ENCODE measurements at regions not wholly inside any gene's neighbourhood (a gene's known extent, or its start where the extent isn't known, plus 50 kb on each side); places are given as distances from the start of the nearest gene placed in this dataset.

- Mint-ChIP-seq H3K27me3 (peaks cover 10% of the 10 kb centered on the region), H3K4me3 (no peak overlapping the region), H3K36me3 (no peaks in the 10 kb centered on the region), H3K4me1 (ENCODE audit: low read depth) (no peaks in the 10 kb centered on the region), H3K27ac (no peak overlapping the region), H3K9me3 (no peaks in the 10 kb centered on the region)
- no peak for DNase-seq
- intact Hi-C loops (cut with micrococcal nuclease): no loop called here
- ChIA-PET POLR2A (no interaction called here), CTCF (no interaction called here)
Observed at GRCh38 chr5:175098301-175098700, 345.7 kb downstream of the DRD1 start.

- ChIA-PET POLR2A (no interaction called here), CTCF (no interaction called here)
- Mint-ChIP-seq H3K36me3 (no peaks in the 10 kb centered on the region), H3K27ac (no peak overlapping the region), H3K4me3 (no peak overlapping the region), H3K9me3 (no peaks in the 10 kb centered on the region), H3K27me3 (peaks cover 7% of the 10 kb centered on the region), H3K4me1 (ENCODE audit: low read depth) (no peaks in the 10 kb centered on the region)
- no peak for DNase-seq
- intact Hi-C loops (cut with micrococcal nuclease): no loop called here
Observed at GRCh38 chr5:175096469-175097165, 347.4 kb downstream of the DRD1 start.

GRCh38 chr5:175094461-175094860 lies 349.5 kb downstream of the DRD1 start:
- intact Hi-C loops (cut with micrococcal nuclease): no loop called here
- H3K4me1 Mint-ChIP-seq (ENCODE audit: low read depth): no peaks in the 10 kb centered on the region
- no peak overlapping the region for H3K4me3 Mint-ChIP-seq
- CTCF ChIA-PET: no interaction called here
- H3K36me3 Mint-ChIP-seq: no peaks in the 10 kb centered on the region
- H3K9me3 Mint-ChIP-seq: no peaks in the 10 kb centered on the region
- no peak for DNase-seq
- H3K27ac Mint-ChIP-seq: no peak overlapping the region
- POLR2A ChIA-PET: no interaction called here
- H3K27me3 Mint-ChIP-seq: peaks cover 3% of the 10 kb centered on the region

GRCh38 chr5:175092691-175093090 lies 351.3 kb downstream of the DRD1 start:
- Mint-ChIP-seq H3K4me3 (no peak overlapping the region), H3K27me3 (peaks cover 3% of the 10 kb centered on the region), H3K4me1 (ENCODE audit: low read depth) (no peaks in the 10 kb centered on the region), H3K27ac (no peak overlapping the region), H3K9me3 (no peaks in the 10 kb centered on the region), H3K36me3 (no peaks in the 10 kb centered on the region)
- ChIA-PET CTCF (no interaction called here), POLR2A (no interaction called here)
- no peak for DNase-seq
- intact Hi-C loops (cut with micrococcal nuclease): no loop called here

- no peak overlapping the region for H3K4me3 Mint-ChIP-seq
- intact Hi-C loops (cut with micrococcal nuclease): no loop called here
- no peak for DNase-seq
- H3K27ac Mint-ChIP-seq: no peak overlapping the region
- H3K9me3 Mint-ChIP-seq: no peaks in the 10 kb centered on the region
- POLR2A ChIA-PET: no interaction called here
- no peaks in the 10 kb centered on the region for H3K4me1 Mint-ChIP-seq (ENCODE audit: low read depth)
- H3K36me3 Mint-ChIP-seq: no peaks in the 10 kb centered on the region
- CTCF ChIA-PET: no interaction called here
- H3K27me3 Mint-ChIP-seq: peaks cover 2% of the 10 kb centered on the region
Observed at GRCh38 chr5:175088963-175089362, 355.0 kb downstream of the DRD1 start.

- no peaks in the 10 kb centered on the region for H3K9me3 Mint-ChIP-seq
- no peak overlapping the region for H3K27ac Mint-ChIP-seq
- ChIA-PET CTCF (no interaction called here), POLR2A (no interaction called here)
- H3K36me3 Mint-ChIP-seq: no peaks in the 10 kb centered on the region
- H3K4me1 Mint-ChIP-seq (ENCODE audit: low read depth): no peaks in the 10 kb centered on the region
- intact Hi-C loops (cut with micrococcal nuclease): no loop called here
- H3K27me3 Mint-ChIP-seq: peaks cover 4% of the 10 kb centered on the region
- no peak for DNase-seq
- no peak overlapping the region for H3K4me3 Mint-ChIP-seq
Observed at GRCh38 chr5:175082866-175083590, 358.6 kb downstream of the MSX2 start.

GRCh38 chr5:175082346-175082745 lies 358.0 kb downstream of the MSX2 start:
- no peak for DNase-seq
- ChIA-PET POLR2A (no interaction called here), CTCF (no interaction called here)
- Mint-ChIP-seq H3K9me3 (no peaks in the 10 kb centered on the region), H3K4me3 (no peak overlapping the region), H3K36me3 (no peaks in the 10 kb centered on the region), H3K27ac (no peak overlapping the region), H3K4me1 (ENCODE audit: low read depth) (no peaks in the 10 kb centered on the region), H3K27me3 (peaks cover 4% of the 10 kb centered on the region)
- intact Hi-C loops (cut with micrococcal nuclease): no loop called here

- DNase-seq: no peak
- H3K27ac Mint-ChIP-seq: no peak overlapping the region
- ChIA-PET POLR2A (no interaction called here), CTCF (no interaction called here)
- H3K27me3 Mint-ChIP-seq: peaks cover 2% of the 10 kb centered on the region
- H3K4me3 Mint-ChIP-seq: no peak overlapping the region
- H3K36me3 Mint-ChIP-seq: no peaks in the 10 kb centered on the region
- H3K4me1 Mint-ChIP-seq (ENCODE audit: low read depth): peaks cover 10% of the 10 kb centered on the region
- intact Hi-C loops (cut with micrococcal nuclease): no loop called here
- H3K9me3 Mint-ChIP-seq: no peaks in the 10 kb centered on the region
Observed at GRCh38 chr5:175079707-175080106, 355.3 kb downstream of the MSX2 start.

- POLR2A ChIA-PET: no interaction called here
- H3K27me3 Mint-ChIP-seq: peaks cover 2% of the 10 kb centered on the region
- intact Hi-C loops (cut with micrococcal nuclease): no loop called here
- CTCF ChIA-PET: no interaction called here
- no peak overlapping the region for H3K27ac Mint-ChIP-seq
- peaks cover 2% of the 10 kb centered on the region for H3K9me3 Mint-ChIP-seq
- no peak for DNase-seq
- H3K36me3 Mint-ChIP-seq: no peaks in the 10 kb centered on the region
- no peaks in the 10 kb centered on the region for H3K4me1 Mint-ChIP-seq (ENCODE audit: low read depth)
- H3K4me3 Mint-ChIP-seq: no peak overlapping the region
Observed at GRCh38 chr5:175070283-175070682, 345.9 kb downstream of the MSX2 start.

- no peaks in the 10 kb centered on the region for H3K27me3 Mint-ChIP-seq
- H3K9me3 Mint-ChIP-seq: no peaks in the 10 kb centered on the region
- peaks cover 17% of the 10 kb centered on the region for H3K4me1 Mint-ChIP-seq (ENCODE audit: low read depth)
- H3K36me3 Mint-ChIP-seq: no peaks in the 10 kb centered on the region
- ChIA-PET POLR2A (no interaction called here), CTCF (no interaction called here)
- no peak for DNase-seq
- peak overlapping the region; percentile 28 for H3K27ac Mint-ChIP-seq
- H3K4me3 Mint-ChIP-seq: peak overlapping the region; percentile 52
- intact Hi-C loops (cut with micrococcal nuclease): loop anchor here (2.0 to 10.0 kb wide), 2 partner anchors 15 to 405 kb away; no protein-coding TSS in a partner anchor
Observed at GRCh38 chr5:175060257-175060656, 335.9 kb downstream of the MSX2 start.

- POLR2A ChIA-PET: no interaction called here
- peak overlapping the region; percentile 28 for H3K27ac Mint-ChIP-seq
- peaks cover 17% of the 10 kb centered on the region for H3K4me1 Mint-ChIP-seq (ENCODE audit: low read depth)
- DNase-seq: peak; percentile 70
- intact Hi-C loops (cut with micrococcal nuclease): loop anchor here (2.0 to 10.0 kb wide), 3 partner anchors 15 to 405 kb away; no protein-coding TSS in a partner anchor
- CTCF ChIA-PET: no interaction called here
- H3K27me3 Mint-ChIP-seq: no peaks in the 10 kb centered on the region
- peak overlapping the region; percentile 52 for H3K4me3 Mint-ChIP-seq
- no peaks in the 10 kb centered on the region for H3K9me3 Mint-ChIP-seq
- no peaks in the 10 kb centered on the region for H3K36me3 Mint-ChIP-seq
Observed at GRCh38 chr5:175059687-175060211, 335.4 kb downstream of the MSX2 start.

GRCh38 chr5:175056831-175057230 lies 332.4 kb downstream of the MSX2 start:
- Mint-ChIP-seq H3K27ac (no peak overlapping the region), H3K27me3 (peaks cover 10% of the 10 kb centered on the region), H3K4me3 (no peak overlapping the region), H3K9me3 (no peaks in the 10 kb centered on the region), H3K4me1 (ENCODE audit: low read depth) (peaks cover 17% of the 10 kb centered on the region), H3K36me3 (no peaks in the 10 kb centered on the region)
- no peak for DNase-seq
- POLR2A ChIA-PET: no interaction called here
- intact Hi-C loops (cut with micrococcal nuclease): loop anchor here (5.0 kb wide), 1 partner anchor 105 kb away; no protein-coding TSS in a partner anchor
- CTCF ChIA-PET: no interaction called here

GRCh38 chr5:175054243-175054642 lies 329.9 kb downstream of the MSX2 start:
- Mint-ChIP-seq H3K27me3 (peaks cover 12% of the 10 kb centered on the region), H3K27ac (no peak overlapping the region), H3K9me3 (peaks cover 3% of the 10 kb centered on the region), H3K36me3 (no peaks in the 10 kb centered on the region), H3K4me1 (ENCODE audit: low read depth) (peaks cover 2% of the 10 kb centered on the region), H3K4me3 (no peak overlapping the region)
- intact Hi-C loops (cut with micrococcal nuclease): no loop called here
- POLR2A ChIA-PET: no interaction called here
- CTCF ChIA-PET: interaction anchor here (0.6 kb wide), 1 partner anchor 96 kb away, joined by 3 read pairs; no protein-coding TSS in a partner anchor
- no peak for DNase-seq

Data from activated CD4-positive, alpha-beta memory T cell treated with anti-CD3 and anti-CD28 coated beads for 36 hours (primary cell).